Endothelial cell of umbilical vein (primary cell): ENCODE measurements at regions not wholly inside any gene's neighbourhood (a gene's known extent, or its start where the extent isn't known, plus 50 kb on each side); places are given as distances from the start of the nearest gene placed in this dataset.

ENCODE experiments used
- BruUV-seq: library from RNA; stranded (reverse); fragments of 400-500 nt; replicated peaks from 2 replicates; lab custom pipeline; 2021; lab: Mats Ljungman, UMichigan
- CTCF ChIA-PET: fragments of 300-600, 350-600 bp; sonication (Branson Sonifier 250); formaldehyde crosslinking; loops from one replicate; lab custom pipeline; 2021; ENCODE audit warnings: antibody characterized with exemption, inconsistent platforms; lab: Charles Lee
- POLR2A ChIA-PET: fragments of 300-600, 350-600 bp; sonication (Branson Sonifier 250); formaldehyde crosslinking; loops from one replicate; lab custom pipeline; 2021; ENCODE audit warnings: antibody characterized with exemption, inconsistent platforms; lab: Charles Lee
- DNase-seq: peaks from one replicate; pipeline ENCODE4 v3.0.0-alpha.2; 2011; ENCODE audit warnings: low read depth, low spot score
- FAIRE-seq: peaks from 2 replicates; lab custom pipeline; 2011; peaks lifted over from hg19 to GRCh38; lab: Jason Lieb, UNC
- H2AFZ ChIP-seq: 2 replicates; pipeline ENCODE4 v1.6.0; 2012; ENCODE audit warnings: low read depth, low read length, control low read depth, inconsistent platforms
- H3K27ac ChIP-seq: 2 replicates; pipeline ENCODE4 v1.5.1; 2011; ENCODE audit warnings: low read depth, mild to moderate bottlenecking, control low read depth, low read length, moderate library complexity; ENCODE audit not compliant: insufficient read depth
- H3K27me3 ChIP-seq, 2 experiments: 2 replicates each; pipeline versions ENCODE4 v1.6.0 to v1.6.1; 2011; ENCODE audit warnings: low read length in 2 of 2, mixed read lengths in 1 of 2; ENCODE audit not compliant: control insufficient read depth in 2 of 2, insufficient read depth in 2 of 2
- H3K36me3 ChIP-seq, 2 experiments: 2 replicates in 1 of 2; 3 replicates in 1 of 2; pipeline ENCODE4 v1.5.1; 2011; ENCODE audit warnings: low read length in 2 of 2, mild to moderate bottlenecking in 1 of 2, moderate library complexity in 1 of 2; ENCODE audit not compliant: control insufficient read depth in 2 of 2, insufficient read depth in 2 of 2; ENCODE audit errors: extremely low read depth in 1 of 2
- H3K4me1 ChIP-seq: 3 replicates; pipeline ENCODE4 v1.5.1; 2011; ENCODE audit warnings: mild to moderate bottlenecking, low read length; ENCODE audit not compliant: control insufficient read depth, insufficient read depth; ENCODE audit errors: extremely low read depth
- H3K4me2 ChIP-seq: 2 replicates; pipeline ENCODE4 v1.6.1; 2011; ENCODE audit warnings: low read length, control low read depth, mixed read lengths; ENCODE audit not compliant: insufficient read depth
- H3K4me3 ChIP-seq, 3 experiments: fragments of 200-600 bp in 1 of 3; sonication (generic), shearing (Covaris generic) in 1 of 3; replicated peaks in 1 of 3; 2 replicates each; pipeline ENCODE4 v1.5.1; 2011 to 2016; ENCODE audit warnings: control low read depth in 3 of 3, low read length in 3 of 3, mild to moderate bottlenecking in 2 of 3, inconsistent platforms in 1 of 3, low read depth in 1 of 3, moderate library complexity in 1 of 3; ENCODE audit not compliant: insufficient read depth in 1 of 3
- H3K79me2 ChIP-seq: 2 replicates; pipeline ENCODE4 v1.6.0; 2012; ENCODE audit warnings: low read length, inconsistent platforms; ENCODE audit not compliant: control insufficient read depth, insufficient read depth
- H3K9ac ChIP-seq: replicated peaks from 2 replicates; pipeline ENCODE3; 2011; ENCODE audit warnings: low read length, control low read depth; ENCODE audit not compliant: insufficient read depth; ENCODE audit errors: extremely low read depth
- H3K9me1 ChIP-seq: replicated peaks from 3 replicates; pipeline ENCODE4 v1.6.0; 2011; ENCODE audit warnings: mild to moderate bottlenecking, low read length; ENCODE audit not compliant: control insufficient read depth, insufficient read depth; ENCODE audit errors: extremely low read depth
- H3K9me3 ChIP-seq: replicated peaks from 2 replicates; pipeline ENCODE4 v1.5.1; 2012; ENCODE audit warnings: low read length, inconsistent platforms; ENCODE audit not compliant: control insufficient read depth, insufficient read depth
- H4K20me1 ChIP-seq: replicated peaks from 2 replicates; pipeline ENCODE3; 2011; ENCODE audit warnings: mild to moderate bottlenecking, low read length; ENCODE audit not compliant: control insufficient read depth, insufficient read depth; ENCODE audit errors: extremely low read depth
- CTCF ChIP-seq, 2 donors: IDR thresholded peaks; 1 replicate in 1 of 2; 2 replicates in 1 of 2; pipeline ENCODE4 v1.5.1; 2011; ENCODE audit warnings: low read length in 2 of 2, mild to moderate bottlenecking in 2 of 2, moderate library complexity in 2 of 2, control low read depth in 1 of 2, inconsistent platforms in 1 of 2, low read depth in 1 of 2; ENCODE audit not compliant: insufficient read depth in 1 of 2; ENCODE audit errors: extremely low read depth in 1 of 2
- EZH2 ChIP-seq: IDR thresholded peaks from 2 replicates; pipeline ENCODE4 v1.6.1; 2012; ENCODE audit warnings: borderline replicate concordance, low read depth, mild to moderate bottlenecking, moderate library complexity, low read length, inconsistent platforms; ENCODE audit not compliant: severe bottlenecking
- FOS ChIP-seq: IDR thresholded peaks from 2 replicates; pipeline ENCODE4 v1.6.1; 2011; ENCODE audit warnings: mild to moderate bottlenecking, low read length, moderate library complexity, borderline replicate concordance; ENCODE audit not compliant: insufficient read depth
- GATA2 ChIP-seq: IDR thresholded peaks from 2 replicates; pipeline ENCODE4 v1.7.0; 2011; ENCODE audit warnings: low read depth, mild to moderate bottlenecking, moderate library complexity, mixed read lengths, low read length; ENCODE audit not compliant: insufficient read length, insufficient read depth
- JUN ChIP-seq: IDR thresholded peaks from 2 replicates; pipeline ENCODE4 v1.6.1; 2011; ENCODE audit warnings: borderline replicate concordance, low read depth; ENCODE audit not compliant: insufficient read length, insufficient read depth
- MAX ChIP-seq: IDR thresholded peaks from 2 replicates; pipeline ENCODE4 v1.6.1; 2011; ENCODE audit not compliant: insufficient read depth, insufficient read length
- MYC ChIP-seq: IDR thresholded peaks from one replicate; pipeline ENCODE4 v1.6.1; 2011; ENCODE audit warnings: mild to moderate bottlenecking, low read depth, low read length
- POLR2A ChIP-seq: IDR thresholded peaks from 2 replicates; pipeline ENCODE4 v1.6.1; 2012; ENCODE audit warnings: low read depth, mild to moderate bottlenecking, control low read depth, low read length
- POLR2AphosphoS5 ChIP-seq: IDR thresholded peaks from 2 replicates; pipeline ENCODE4 v1.6.1; 2012; ENCODE audit warnings: low read depth, mild to moderate bottlenecking, control low read depth, low read length, moderate library complexity; ENCODE audit not compliant: insufficient read depth
- dilution Hi-C: fragments of 300-500 bp; cut with MboI; formaldehyde crosslinking; loops from one replicate; pipeline ENCODE4 v1.15.0; 2019; ENCODE audit warnings: low sequenced_read_pairs; ENCODE audit not compliant: extremely low pct_ligation_motif_present
- intact Hi-C: fragments of 100-400 bp; cut with micrococcal nuclease; formaldehyde crosslinking; loops from one replicate; pipeline ENCODE4 v1.10.0; 2022

GRCh38 chr2:75432761-75433361 is 127.9 kb downstream of the EVA1A start:
- ChIA-PET CTCF (interaction anchor here (1.1 kb wide), 1 partner anchor 129 kb away, joined by 3 read pairs; no protein-coding TSS in a partner anchor), POLR2A (no interaction called here)
- no peak overlapping the region for H3K27ac ChIP-seq
- TF ChIP-seq GATA2, result no peak
- no peak for TF ChIP-seq EZH2
- no peak for TF ChIP-seq MYC
- TF ChIP-seq FOS, result no peak
- no peak for TF ChIP-seq CTCF (IDR thresholded peaks at IDR 0.05; ENCODE audit: extremely low read depth in 1 of 2, insufficient read depth in 1 of 2, low read depth in 1 of 2, low read length in 2 of 2)
- TF ChIP-seq MAX, result no peak
- no peak for TF ChIP-seq POLR2A
- TF ChIP-seq JUN, result no peak
- no peak for TF ChIP-seq POLR2AphosphoS5
- H3K4me1 ChIP-seq, result no peaks in the 10 kb centered on the region
- H3K36me3 ChIP-seq, result no peaks in the 10 kb centered on the region
- H2AFZ ChIP-seq, result no peak overlapping the region
- no peak for FAIRE-seq
- H3K9ac ChIP-seq, result no peak overlapping the region
- H3K4me2 ChIP-seq, result no peak overlapping the region
- no TSS peak for BruUV-seq
- H3K9me3 ChIP-seq, result no peaks in the 10 kb centered on the region
- intact Hi-C loops (no loop called here), dilution Hi-C loops (no loop called here)
- no peak overlapping the region for H3K4me3 ChIP-seq
- H3K27me3 ChIP-seq, result peaks cover 0 to 3% of the 10 kb centered on the region in 2 experiments
- no peaks in the 10 kb centered on the region for H3K9me1 ChIP-seq
- H3K79me2 ChIP-seq, result no peaks in the 10 kb centered on the region
- DNase-seq, result no peak
- H4K20me1 ChIP-seq, result no peaks in the 10 kb centered on the region
